ENCODE measurements at regions not wholly inside any gene's neighbourhood (a gene's known extent, or its start where the extent isn't known, plus 50 kb on each side); places are given as distances from the start of the nearest gene placed in this dataset.

DNA sequence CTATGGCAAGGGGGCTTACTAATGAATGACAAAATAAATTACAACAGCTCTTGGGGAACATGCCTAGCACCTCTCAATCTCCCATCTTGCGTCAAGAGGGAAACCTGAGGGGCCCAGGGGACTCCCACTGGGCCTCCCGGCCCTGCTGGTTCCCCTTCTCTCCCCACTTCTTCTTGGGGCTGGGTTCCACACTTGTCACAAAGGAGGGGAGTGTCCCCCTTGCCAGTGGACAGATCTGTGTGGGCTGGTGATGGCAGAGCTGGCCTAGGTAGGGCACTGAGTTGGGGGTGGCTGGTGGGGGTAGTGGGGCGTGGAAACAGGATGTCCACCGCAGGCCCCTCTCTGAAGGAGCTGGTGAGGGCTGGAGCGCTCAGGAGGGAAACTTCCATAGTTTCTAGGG is 184.0 kb upstream of the HAAO start:
- TF ChIP-seq, protein P1, sequence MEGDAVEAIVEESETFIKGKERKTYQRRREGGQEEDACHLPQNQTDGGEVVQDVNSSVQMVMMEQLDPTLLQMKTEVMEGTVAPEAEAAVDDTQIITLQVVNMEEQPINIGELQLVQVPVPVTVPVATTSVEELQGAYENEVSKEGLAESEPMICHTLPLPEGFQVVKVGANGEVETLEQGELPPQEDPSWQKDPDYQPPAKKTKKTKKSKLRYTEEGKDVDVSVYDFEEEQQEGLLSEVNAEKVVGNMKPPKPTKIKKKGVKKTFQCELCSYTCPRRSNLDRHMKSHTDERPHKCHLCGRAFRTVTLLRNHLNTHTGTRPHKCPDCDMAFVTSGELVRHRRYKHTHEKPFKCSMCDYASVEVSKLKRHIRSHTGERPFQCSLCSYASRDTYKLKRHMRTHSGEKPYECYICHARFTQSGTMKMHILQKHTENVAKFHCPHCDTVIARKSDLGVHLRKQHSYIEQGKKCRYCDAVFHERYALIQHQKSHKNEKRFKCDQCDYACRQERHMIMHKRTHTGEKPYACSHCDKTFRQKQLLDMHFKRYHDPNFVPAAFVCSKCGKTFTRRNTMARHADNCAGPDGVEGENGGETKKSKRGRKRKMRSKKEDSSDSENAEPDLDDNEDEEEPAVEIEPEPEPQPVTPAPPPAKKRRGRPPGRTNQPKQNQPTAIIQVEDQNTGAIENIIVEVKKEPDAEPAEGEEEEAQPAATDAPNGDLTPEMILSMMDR (optimal IDR thresholded peaks at IDR 0.05 in 1 of 3, IDR thresholded peaks at IDR 0.05 in 1 of 3, conservative IDR thresholded peaks at IDR 0.05 in 1 of 3; ENCODE audit: extremely low read depth in 1 of 3, insufficient read depth in 2 of 3, low read length in 3 of 3), result no peak
- TF ChIP-seq EZH2 (IDR thresholded peaks at IDR 0.05; ENCODE audit: low read length), result no peak

Measured in keratinocyte (primary cell).